Caco-2 (cell line): ENCODE measurements at regions not wholly inside any gene's neighbourhood (a gene's known extent, or its start where the extent isn't known, plus 50 kb on each side); places are given as distances from the start of the nearest gene placed in this dataset.

Experiments used
- BruUV-seq: library from RNA; stranded (reverse); fragments of 400-500 nt; replicated peaks from 2 replicates; lab custom pipeline; 2021; lab: Mats Ljungman, UMichigan
- CTCF ChIA-PET: fragments of 300-600 bp; sonication (Branson Sonifier 250); formaldehyde crosslinking; loops from one replicate; lab custom pipeline; 2022; ENCODE audit warnings: antibody characterized with exemption; lab: Charles Lee
- POLR2A ChIA-PET: fragments of 300-600 bp; sonication (Branson Sonifier 250); formaldehyde crosslinking; loops from one replicate; lab custom pipeline; 2022; ENCODE audit warnings: antibody characterized with exemption; lab: Charles Lee
- DNase-seq, 2 experiments: peaks; one replicate each; pipeline versions ENCODE4 v3.0.0 to v3.0.0-alpha.2; 2020 to 2022
- H3K27me3 ChIP-seq: replicated peaks from 2 replicates; pipeline ENCODE4 v1.6.0; 2011; ENCODE audit warnings: low read length; ENCODE audit not compliant: control insufficient read depth, insufficient read depth
- H3K36me3 ChIP-seq: 2 replicates; pipeline ENCODE4 v1.5.1; 2011; ENCODE audit warnings: low read length; ENCODE audit not compliant: control insufficient read depth, insufficient read depth
- H3K4me1 ChIP-seq: fragments of 250-450 bp; sonication (Bioruptor Pico); 2 replicates; pipeline ENCODE4 v1.5.1; 2020; ENCODE audit warnings: mild to moderate bottlenecking
- H3K4me3 ChIP-seq: 2 replicates; pipeline ENCODE4 v1.5.1; 2011; ENCODE audit warnings: low read depth, mild to moderate bottlenecking, control low read depth, low read length
- H3K9me3 ChIP-seq: fragments of 250-450 bp; sonication (Bioruptor Pico); 2 replicates; pipeline ENCODE4 v1.5.1; 2020; ENCODE audit warnings: mild to moderate bottlenecking, moderate library complexity
- H3K27ac Mint-ChIP-seq: one replicate; pipeline ENCODE4 v1.8.0; 2022; ENCODE audit warnings: mixed read lengths; ENCODE audit not compliant: unreplicated experiment
- H3K27me3 Mint-ChIP-seq: one replicate; pipeline ENCODE4 v1.8.0; 2022; ENCODE audit warnings: mixed read lengths; ENCODE audit not compliant: insufficient read depth, unreplicated experiment
- H3K36me3 Mint-ChIP-seq: one replicate; pipeline ENCODE4 v1.8.0; 2022; ENCODE audit warnings: mild to moderate bottlenecking, mixed read lengths; ENCODE audit not compliant: insufficient read depth, unreplicated experiment
- H3K4me1 Mint-ChIP-seq: one replicate; pipeline ENCODE4 v1.8.0; 2022; ENCODE audit warnings: low read depth, mixed read lengths; ENCODE audit not compliant: unreplicated experiment
- H3K4me3 Mint-ChIP-seq: one replicate; pipeline ENCODE4 v1.8.0; 2022; ENCODE audit warnings: mild to moderate bottlenecking, moderate library complexity, mixed read lengths; ENCODE audit not compliant: unreplicated experiment
- H3K9me3 Mint-ChIP-seq: one replicate; pipeline ENCODE4 v1.8.0; 2022; ENCODE audit warnings: mixed read lengths; ENCODE audit not compliant: unreplicated experiment
- intact Hi-C: fragments of 100-400 bp; cut with micrococcal nuclease; formaldehyde crosslinking; loops from one replicate; pipeline ENCODE4 v1.10.0; 2022; ENCODE audit not compliant: unreplicated experiment
- TF ChIP-seq, protein P1 (sequence below), 2 experiments: fragments of 200-600 bp in 1 of 2; IDR thresholded peaks; 1 replicate in 1 of 2; 2 replicates in 1 of 2; pipeline versions ENCODE4 v1.5.1 to v1.8.0; 2011 to 2022; ENCODE audit warnings: antibody characterized with exemption in 1 of 2, control low read depth in 1 of 2, inconsistent platforms in 1 of 2, low read depth in 1 of 2, low read length in 1 of 2, mild to moderate bottlenecking in 1 of 2, moderate library complexity in 1 of 2; ENCODE audit not compliant: insufficient read depth in 1 of 2, severe bottlenecking in 1 of 2, unreplicated experiment in 1 of 2

DNA sequence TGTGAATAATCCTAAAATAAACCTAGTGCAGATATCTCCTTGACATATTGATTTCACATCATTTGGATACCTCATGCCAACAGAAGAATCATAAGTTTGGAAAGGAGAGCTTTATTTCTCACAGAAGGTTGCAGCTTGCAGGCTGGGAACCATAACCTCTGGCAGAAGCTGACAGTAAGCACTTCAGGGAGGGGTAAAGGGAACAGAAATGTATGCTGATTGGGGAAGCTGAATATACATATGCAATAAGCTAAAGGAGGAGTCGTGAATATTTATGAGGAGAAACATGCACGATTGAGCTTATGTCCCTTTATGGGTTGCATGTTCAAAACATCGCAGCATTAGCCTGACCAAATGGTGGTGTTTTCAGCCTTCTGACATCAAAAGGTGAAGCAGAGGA lies 814.5 kb downstream of the TBC1D22A start:
- Mint-ChIP-seq H3K27me3 (peaks cover 12% of the 10 kb centered on the region), H3K9me3 (peaks cover 9% of the 10 kb centered on the region), H3K27ac (no peak overlapping the region), H3K36me3 (no peaks in the 10 kb centered on the region), H3K4me3 (no peak overlapping the region), H3K4me1 (no peaks in the 10 kb centered on the region)
- intact Hi-C loops = no loop called here
- Histone ChIP-seq H3K4me1 (no peaks in the 10 kb centered on the region), H3K9me3 (no peaks in the 10 kb centered on the region; the same call in 1 of the 2 replicates), H3K36me3 (no peaks in the 10 kb centered on the region), H3K27me3 (no peaks in the 10 kb centered on the region), H3K4me3 (no peak overlapping the region)
- no TSS peak for BruUV-seq
- TF ChIP-seq, protein P1, sequence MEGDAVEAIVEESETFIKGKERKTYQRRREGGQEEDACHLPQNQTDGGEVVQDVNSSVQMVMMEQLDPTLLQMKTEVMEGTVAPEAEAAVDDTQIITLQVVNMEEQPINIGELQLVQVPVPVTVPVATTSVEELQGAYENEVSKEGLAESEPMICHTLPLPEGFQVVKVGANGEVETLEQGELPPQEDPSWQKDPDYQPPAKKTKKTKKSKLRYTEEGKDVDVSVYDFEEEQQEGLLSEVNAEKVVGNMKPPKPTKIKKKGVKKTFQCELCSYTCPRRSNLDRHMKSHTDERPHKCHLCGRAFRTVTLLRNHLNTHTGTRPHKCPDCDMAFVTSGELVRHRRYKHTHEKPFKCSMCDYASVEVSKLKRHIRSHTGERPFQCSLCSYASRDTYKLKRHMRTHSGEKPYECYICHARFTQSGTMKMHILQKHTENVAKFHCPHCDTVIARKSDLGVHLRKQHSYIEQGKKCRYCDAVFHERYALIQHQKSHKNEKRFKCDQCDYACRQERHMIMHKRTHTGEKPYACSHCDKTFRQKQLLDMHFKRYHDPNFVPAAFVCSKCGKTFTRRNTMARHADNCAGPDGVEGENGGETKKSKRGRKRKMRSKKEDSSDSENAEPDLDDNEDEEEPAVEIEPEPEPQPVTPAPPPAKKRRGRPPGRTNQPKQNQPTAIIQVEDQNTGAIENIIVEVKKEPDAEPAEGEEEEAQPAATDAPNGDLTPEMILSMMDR (IDR thresholded peaks at IDR 0.05; ENCODE audit: insufficient read depth in 1 of 2, low read depth in 1 of 2, low read length in 1 of 2, severe bottlenecking in 1 of 2, unreplicated experiment in 1 of 2) = no peak
- DNase-seq = no peak
- ChIA-PET POLR2A (no interaction called here), CTCF (no interaction called here)

DNA sequence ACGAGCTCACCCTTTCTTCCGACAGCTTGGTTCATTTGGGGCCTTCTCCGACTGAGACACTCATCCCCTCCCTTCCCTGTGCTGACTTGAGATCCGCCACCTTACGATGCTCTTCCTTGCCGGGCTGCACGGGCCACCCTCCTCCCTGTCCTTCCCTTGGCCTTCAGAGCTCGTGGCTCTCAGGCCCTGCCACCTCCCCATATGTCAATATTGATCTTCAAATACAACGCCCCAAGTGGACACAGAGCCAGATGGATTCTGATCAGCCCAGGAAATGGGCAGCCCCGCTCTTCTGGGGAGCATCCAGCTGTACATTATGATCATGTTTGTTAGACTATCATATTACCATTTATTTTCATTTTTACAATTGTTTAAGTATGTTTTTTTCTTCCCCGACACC lies 812.8 kb downstream of the TBC1D22A start:
- H3K27me3 Mint-ChIP-seq = peaks cover 12% of the 10 kb centered on the region
- Histone ChIP-seq H3K4me1 (no peaks in the 10 kb centered on the region), H3K27me3 (no peaks in the 10 kb centered on the region), H3K9me3 (no peaks in the 10 kb centered on the region), H3K4me3 (no peak overlapping the region), H3K36me3 (no peaks in the 10 kb centered on the region)
- H3K27ac Mint-ChIP-seq = no peak overlapping the region
- POLR2A ChIA-PET = no interaction called here
- intact Hi-C loops = no loop called here
- H3K36me3 Mint-ChIP-seq = no peaks in the 10 kb centered on the region
- no peak for DNase-seq
- no peaks in the 10 kb centered on the region for H3K4me1 Mint-ChIP-seq
- no TSS peak for BruUV-seq
- H3K4me3 Mint-ChIP-seq = no peak overlapping the region
- peaks cover 5% of the 10 kb centered on the region for H3K9me3 Mint-ChIP-seq
- CTCF ChIA-PET = no interaction called here
- TF ChIP-seq, protein P1 (IDR thresholded peaks at IDR 0.05; ENCODE audit: insufficient read depth in 1 of 2, low read depth in 1 of 2, low read length in 1 of 2, severe bottlenecking in 1 of 2, unreplicated experiment in 1 of 2) = no peak

DNA sequence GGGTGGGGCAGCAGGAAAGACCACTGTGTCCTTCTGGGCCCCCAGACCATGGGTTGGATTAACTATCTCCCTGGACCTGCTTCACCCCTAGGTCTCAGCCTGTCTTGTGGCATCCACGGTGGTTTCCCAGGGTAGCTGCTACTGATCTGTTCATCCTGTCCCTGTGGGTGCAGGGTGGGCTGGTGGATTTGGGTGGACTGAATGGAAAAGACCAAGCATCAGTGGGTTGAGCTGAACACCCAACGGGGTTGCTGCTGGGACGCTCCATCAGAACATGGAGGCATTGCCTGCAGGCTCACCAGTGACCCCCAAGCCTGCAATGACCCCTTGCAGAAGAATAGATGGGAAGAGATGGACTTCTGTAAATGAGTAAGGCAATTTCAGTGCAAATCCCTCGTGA lies 812.1 kb downstream of the TBC1D22A start:
- no peaks in the 10 kb centered on the region for H3K4me1 Mint-ChIP-seq
- no peaks in the 10 kb centered on the region for H3K9me3 Mint-ChIP-seq
- intact Hi-C loops = no loop called here
- CTCF ChIA-PET = no interaction called here
- no peak for DNase-seq
- POLR2A ChIA-PET = no interaction called here
- H3K4me3 Mint-ChIP-seq = no peak overlapping the region
- no peaks in the 10 kb centered on the region for H3K9me3 ChIP-seq
- no TSS peak for BruUV-seq
- TF ChIP-seq, protein P1 (IDR thresholded peaks at IDR 0.05; ENCODE audit: insufficient read depth in 1 of 2, low read depth in 1 of 2, low read length in 1 of 2, severe bottlenecking in 1 of 2, unreplicated experiment in 1 of 2) = no peak
- H3K36me3 Mint-ChIP-seq = no peaks in the 10 kb centered on the region
- no peaks in the 10 kb centered on the region for H3K27me3 ChIP-seq
- H3K4me1 ChIP-seq = no peaks in the 10 kb centered on the region
- H3K4me3 ChIP-seq = no peak overlapping the region
- peaks cover 13% of the 10 kb centered on the region for H3K27me3 Mint-ChIP-seq
- no peaks in the 10 kb centered on the region for H3K36me3 ChIP-seq
- no peak overlapping the region for H3K27ac Mint-ChIP-seq
